ENCODE measurements at regions not wholly inside any gene's neighbourhood (a gene's known extent, or its start where the extent isn't known, plus 50 kb on each side); places are given as distances from the start of the nearest gene placed in this dataset.

GRCh38 chr22:22984967-22985366 lies 85.4 kb upstream of the GNAZ start:
- TF ChIP-seq CTCF (IDR thresholded peaks at IDR 0.05), result no peak
- TF ChIP-seq POLR2A (IDR thresholded peaks at IDR 0.05), result no peak
- no peak for TF ChIP-seq POLR2AphosphoS5 (IDR thresholded peaks at IDR 0.05)

All from upper lobe of left lung (tissue), 4 donors.